ENCODE measurements at regions not wholly inside any gene's neighbourhood (a gene's known extent, or its start where the extent isn't known, plus 50 kb on each side); places are given as distances from the start of the nearest gene placed in this dataset.

DNA sequence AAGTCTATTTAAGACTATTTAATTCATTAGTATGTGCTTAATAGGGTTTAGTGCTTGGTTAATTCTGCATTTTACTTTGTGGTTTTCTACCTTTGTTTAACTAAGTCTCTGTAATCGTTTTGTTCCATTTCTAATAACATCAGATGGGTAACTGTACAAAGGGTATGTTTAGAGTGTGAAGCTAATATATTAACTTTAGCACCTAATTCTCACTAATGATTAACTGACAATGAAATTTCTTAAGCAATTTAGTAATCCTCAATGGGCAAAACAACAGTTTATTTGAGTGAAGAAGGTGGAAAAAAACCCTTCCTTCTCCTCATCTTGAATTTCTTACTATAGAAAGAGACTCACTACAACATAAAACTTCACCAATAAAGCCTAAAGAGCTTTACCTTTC, 448.1 kb upstream of the MIR17HG start:
- Histone ChIP-seq H3K4me1 (ENCODE audit: control insufficient read depth, insufficient read depth, low read length) (no peaks in the 10 kb centered on the region), H3K27me3 (ENCODE audit: control insufficient read depth, insufficient read depth, low read length) (no peaks in the 10 kb centered on the region), H3K36me3 (ENCODE audit: control insufficient read depth, insufficient read depth, low read length) (no peaks in the 10 kb centered on the region), H3K9me3 (ENCODE audit: control insufficient read depth, insufficient read depth, low read length) (no peaks in the 10 kb centered on the region), H3K4me3 (ENCODE audit: low read depth, low read length) (no peak overlapping the region), H3K9ac (ENCODE audit: low read depth, low read length) (no peak overlapping the region)

DNA sequence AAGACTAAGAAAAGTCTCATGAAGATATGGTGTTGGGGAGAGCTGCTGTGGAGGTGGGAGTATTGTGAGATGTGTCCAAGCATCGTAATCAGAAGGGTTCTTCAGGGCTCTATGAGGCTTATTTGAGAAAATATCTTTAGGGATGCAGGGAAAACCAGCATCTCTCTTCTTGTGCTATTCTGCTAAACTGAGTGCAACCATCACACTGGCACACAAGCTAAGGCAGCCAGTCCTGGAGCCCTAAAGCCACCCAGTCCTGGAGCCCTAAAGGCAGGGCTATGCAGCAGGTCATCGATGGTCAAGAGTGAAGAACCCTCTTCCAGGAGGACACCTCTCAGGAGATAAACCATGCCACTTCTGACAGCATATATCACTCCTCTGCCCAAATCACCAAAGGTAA, 445.2 kb upstream of the MIR17HG start:
- Histone ChIP-seq H3K9ac (ENCODE audit: low read depth, low read length) (no peak overlapping the region), H3K27me3 (ENCODE audit: control insufficient read depth, insufficient read depth, low read length) (no peaks in the 10 kb centered on the region), H3K4me1 (ENCODE audit: control insufficient read depth, insufficient read depth, low read length) (no peaks in the 10 kb centered on the region), H3K9me3 (ENCODE audit: control insufficient read depth, insufficient read depth, low read length) (no peaks in the 10 kb centered on the region), H3K36me3 (ENCODE audit: control insufficient read depth, insufficient read depth, low read length) (no peaks in the 10 kb centered on the region), H3K4me3 (ENCODE audit: low read depth, low read length) (no peak overlapping the region)

DNA sequence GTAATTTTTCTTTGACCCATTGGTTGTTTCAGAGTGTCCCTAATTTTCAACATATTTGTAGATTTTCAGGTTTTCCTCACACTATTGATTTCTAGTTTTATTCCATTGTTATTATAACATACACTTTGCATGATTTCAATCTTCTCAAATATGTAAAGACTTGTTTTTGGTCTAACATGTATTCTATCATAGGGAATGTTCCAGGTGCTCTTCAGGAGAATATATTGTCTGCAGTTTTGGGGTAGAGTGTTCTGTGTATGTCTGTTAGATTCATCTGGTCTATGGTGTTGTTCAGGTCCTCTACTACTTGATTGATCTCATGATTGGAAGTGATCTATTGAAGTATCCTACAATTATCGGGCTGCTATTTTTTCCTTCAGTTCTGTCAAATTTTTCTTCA, 440.9 kb upstream of the MIR17HG start:
- Histone ChIP-seq H3K4me1 (ENCODE audit: control insufficient read depth, insufficient read depth, low read length) (no peaks in the 10 kb centered on the region), H3K9me3 (ENCODE audit: control insufficient read depth, insufficient read depth, low read length) (no peaks in the 10 kb centered on the region), H3K27me3 (ENCODE audit: control insufficient read depth, insufficient read depth, low read length) (no peaks in the 10 kb centered on the region), H3K9ac (ENCODE audit: low read depth, low read length) (no peak overlapping the region), H3K36me3 (ENCODE audit: control insufficient read depth, insufficient read depth, low read length) (no peaks in the 10 kb centered on the region), H3K4me3 (ENCODE audit: low read depth, low read length) (no peak overlapping the region)

DNA sequence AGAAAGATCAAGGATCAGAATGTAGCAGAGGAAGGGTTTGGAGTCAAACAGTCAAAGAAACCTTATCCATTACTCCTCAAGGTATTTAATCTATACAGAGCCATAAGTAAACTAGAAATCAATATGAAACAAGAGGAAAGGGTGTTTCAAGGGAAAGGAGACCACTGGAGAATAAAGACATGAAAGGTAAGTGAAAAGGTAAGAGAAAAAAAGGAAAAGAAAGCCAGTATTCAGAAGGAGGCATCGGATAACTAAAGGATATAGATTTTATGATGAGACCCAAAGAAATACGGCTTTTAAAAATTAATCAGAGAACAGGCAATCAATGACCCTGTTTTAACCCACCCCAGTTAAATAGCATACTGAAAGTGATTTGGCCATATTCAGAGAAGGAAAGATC, 438.7 kb upstream of the MIR17HG start:
- no peak overlapping the region for H3K4me3 ChIP-seq (ENCODE audit: low read depth, low read length)

DNA sequence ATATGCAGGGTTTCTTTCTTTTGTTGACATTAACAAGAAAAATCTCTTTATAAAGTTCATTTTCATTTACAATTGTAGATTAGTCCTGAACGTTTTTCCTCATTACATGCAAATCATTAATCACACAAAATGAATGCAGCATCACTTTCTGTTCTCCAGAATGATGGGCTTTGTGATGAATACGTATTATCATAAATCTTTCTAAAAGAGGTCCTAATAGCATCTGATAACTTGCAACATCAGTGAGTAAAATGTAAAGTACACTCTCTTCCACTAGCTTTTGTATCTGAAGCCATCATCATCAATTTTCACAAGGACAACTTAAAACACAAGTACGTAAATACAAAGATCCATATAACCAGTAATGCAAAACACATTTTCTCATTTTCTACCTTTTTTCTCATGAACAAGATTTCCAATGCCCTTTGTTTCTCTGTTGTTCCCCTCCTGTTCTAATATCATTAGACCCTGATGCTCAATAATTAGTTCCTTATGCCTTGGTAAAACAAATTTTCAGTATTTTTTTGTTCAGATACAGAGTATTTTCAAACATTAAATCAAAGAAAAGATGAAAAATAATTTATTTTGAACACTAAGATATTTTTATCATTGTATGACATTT, 437.4 kb upstream of the MIR17HG start:
- Histone ChIP-seq H3K4me3 (ENCODE audit: low read depth, low read length) (no peak overlapping the region), H3K9me3 (ENCODE audit: control insufficient read depth, insufficient read depth, low read length) (no peaks in the 10 kb centered on the region), H3K27me3 (ENCODE audit: control insufficient read depth, insufficient read depth, low read length) (no peaks in the 10 kb centered on the region), H3K9ac (ENCODE audit: low read depth, low read length) (no peak overlapping the region), H3K36me3 (ENCODE audit: control insufficient read depth, insufficient read depth, low read length) (no peaks in the 10 kb centered on the region), H3K4me1 (ENCODE audit: control insufficient read depth, insufficient read depth, low read length) (no peaks in the 10 kb centered on the region)

More for the DNA sequence above, 438.7 kb upstream of the MIR17HG start:
- Histone ChIP-seq H3K9ac (ENCODE audit: low read depth, low read length) (no peak overlapping the region), H3K27me3 (ENCODE audit: control insufficient read depth, insufficient read depth, low read length) (no peaks in the 10 kb centered on the region), H3K9me3 (ENCODE audit: control insufficient read depth, insufficient read depth, low read length) (no peaks in the 10 kb centered on the region), H3K4me1 (ENCODE audit: control insufficient read depth, insufficient read depth, low read length) (no peaks in the 10 kb centered on the region), H3K36me3 (ENCODE audit: control insufficient read depth, insufficient read depth, low read length) (no peaks in the 10 kb centered on the region)

DNA sequence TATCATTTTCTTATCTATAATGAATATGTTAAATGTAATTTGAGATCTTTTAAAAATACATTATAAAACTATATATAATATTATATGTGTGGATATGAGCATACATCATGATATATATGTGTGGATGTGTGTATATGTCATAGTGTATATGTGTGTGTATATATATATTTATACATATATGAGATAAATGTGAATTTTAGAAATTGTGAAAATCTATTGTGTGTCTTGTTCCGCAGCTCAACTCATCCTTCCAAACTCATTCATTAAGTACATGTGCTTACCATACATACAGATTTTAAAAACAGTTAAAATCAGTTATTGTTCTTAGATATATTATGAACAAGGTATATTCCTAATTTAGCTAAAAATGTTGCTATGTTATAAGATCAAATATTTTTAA, 435.2 kb upstream of the MIR17HG start:
- Histone ChIP-seq H3K4me3 (ENCODE audit: low read depth, low read length) (no peak overlapping the region), H3K9me3 (ENCODE audit: control insufficient read depth, insufficient read depth, low read length) (no peaks in the 10 kb centered on the region), H3K27me3 (ENCODE audit: control insufficient read depth, insufficient read depth, low read length) (no peaks in the 10 kb centered on the region), H3K4me1 (ENCODE audit: control insufficient read depth, insufficient read depth, low read length) (no peaks in the 10 kb centered on the region), H3K9ac (ENCODE audit: low read depth, low read length) (no peak overlapping the region), H3K36me3 (ENCODE audit: control insufficient read depth, insufficient read depth, low read length) (no peaks in the 10 kb centered on the region)

DNA sequence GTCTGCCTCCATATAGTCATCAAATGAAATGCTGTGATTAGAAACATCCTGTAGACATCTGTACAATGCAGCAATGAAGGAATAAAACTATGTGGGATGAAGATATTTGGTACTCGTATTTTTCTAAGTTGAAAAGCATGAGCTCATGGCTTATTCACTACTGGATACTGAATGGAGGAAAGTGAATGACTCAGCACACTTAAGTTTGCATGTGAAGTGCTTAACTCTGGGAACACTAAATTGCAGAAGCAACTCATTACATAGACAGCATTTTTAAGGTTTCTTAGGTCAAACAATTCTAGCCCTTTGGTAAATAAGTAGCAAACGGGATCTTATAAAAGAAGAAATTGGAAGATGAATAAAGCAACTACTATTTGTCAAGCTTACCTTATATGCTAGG, 429.0 kb upstream of the MIR17HG start:
- Histone ChIP-seq H3K9ac (ENCODE audit: low read depth, low read length) (no peak overlapping the region), H3K27me3 (ENCODE audit: control insufficient read depth, insufficient read depth, low read length) (no peaks in the 10 kb centered on the region), H3K36me3 (ENCODE audit: control insufficient read depth, insufficient read depth, low read length) (no peaks in the 10 kb centered on the region), H3K4me3 (ENCODE audit: low read depth, low read length) (no peak overlapping the region), H3K4me1 (ENCODE audit: control insufficient read depth, insufficient read depth, low read length) (no peaks in the 10 kb centered on the region), H3K9me3 (ENCODE audit: control insufficient read depth, insufficient read depth, low read length) (no peaks in the 10 kb centered on the region)

DNA sequence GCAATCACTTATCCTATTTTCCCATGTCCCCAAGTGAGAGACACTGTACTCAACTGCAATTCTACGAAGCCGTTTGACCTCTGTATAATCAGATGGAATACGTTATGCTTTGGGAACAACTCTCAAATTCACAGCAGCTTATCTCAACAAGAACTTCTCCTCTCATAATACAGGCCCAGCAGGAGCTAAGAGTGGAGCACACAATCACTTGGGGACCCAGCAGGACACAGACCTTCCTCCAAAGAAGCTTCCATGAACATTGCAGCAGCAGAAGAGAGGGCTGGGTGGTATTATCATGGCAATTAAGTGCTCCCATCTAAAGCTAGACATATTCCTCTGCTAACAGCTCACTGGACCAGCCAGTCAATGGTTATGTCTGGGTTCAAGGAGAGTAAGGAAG, 428.3 kb upstream of the MIR17HG start:
- H3K9me3 ChIP-seq (ENCODE audit: control insufficient read depth, insufficient read depth, low read length): no peaks in the 10 kb centered on the region
- no peaks in the 10 kb centered on the region for H3K36me3 ChIP-seq (ENCODE audit: control insufficient read depth, insufficient read depth, low read length)
- no peak overlapping the region for H3K4me3 ChIP-seq (ENCODE audit: low read depth, low read length)
- no peaks in the 10 kb centered on the region for H3K4me1 ChIP-seq (ENCODE audit: control insufficient read depth, insufficient read depth, low read length)
- H3K27me3 ChIP-seq (ENCODE audit: control insufficient read depth, insufficient read depth, low read length): no peaks in the 10 kb centered on the region
- no peak overlapping the region for H3K9ac ChIP-seq (ENCODE audit: low read depth, low read length)

DNA sequence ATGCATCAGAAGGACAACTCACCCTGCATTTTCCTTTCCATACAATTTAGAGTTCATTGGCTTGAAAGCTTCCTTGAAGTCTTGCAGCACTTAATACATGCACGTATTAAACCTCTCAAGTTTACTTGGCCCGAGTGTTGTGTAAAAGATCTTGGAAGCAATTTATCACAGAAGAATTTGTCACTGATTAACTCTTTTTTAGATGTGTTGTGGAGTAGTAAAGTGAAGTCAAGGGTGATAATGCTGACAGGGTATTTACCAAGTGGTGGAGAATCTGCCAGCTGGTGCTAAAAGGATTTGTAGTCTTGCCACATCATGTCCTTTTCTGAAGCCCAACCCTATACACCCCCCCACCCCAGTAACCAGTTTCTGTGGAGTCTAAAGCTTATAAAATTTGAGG, 421.0 kb upstream of the MIR17HG start:
- Histone ChIP-seq H3K9ac (ENCODE audit: low read depth, low read length) (no peak overlapping the region), H3K27me3 (ENCODE audit: control insufficient read depth, insufficient read depth, low read length) (no peaks in the 10 kb centered on the region), H3K4me1 (ENCODE audit: control insufficient read depth, insufficient read depth, low read length) (no peaks in the 10 kb centered on the region), H3K9me3 (ENCODE audit: control insufficient read depth, insufficient read depth, low read length) (no peaks in the 10 kb centered on the region), H3K4me3 (ENCODE audit: low read depth, low read length) (no peak overlapping the region), H3K36me3 (ENCODE audit: control insufficient read depth, insufficient read depth, low read length) (no peaks in the 10 kb centered on the region)

DNA sequence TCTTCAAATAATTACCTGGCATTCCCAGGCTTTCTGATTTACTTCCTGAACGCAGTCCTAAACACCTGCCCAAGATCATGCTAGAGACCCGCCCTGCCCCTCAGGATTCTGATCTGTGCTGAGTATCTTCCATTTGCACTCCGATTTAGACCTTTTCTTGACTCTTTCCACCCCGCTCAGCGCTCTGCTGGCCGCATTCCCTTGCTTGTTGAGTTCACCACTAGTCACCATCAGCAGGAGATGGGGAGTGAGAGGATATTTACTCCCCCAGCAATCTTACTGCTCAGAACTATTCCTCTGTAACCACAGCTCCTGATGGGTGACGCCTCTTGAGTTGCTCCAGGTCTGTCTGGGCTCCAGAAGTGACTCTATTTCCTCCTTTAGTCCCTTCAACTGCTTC, 419.4 kb upstream of the MIR17HG start:
- Histone ChIP-seq H3K9me3 (ENCODE audit: control insufficient read depth, insufficient read depth, low read length) (no peaks in the 10 kb centered on the region), H3K9ac (ENCODE audit: low read depth, low read length) (no peak overlapping the region), H3K4me3 (ENCODE audit: low read depth, low read length) (no peak overlapping the region), H3K36me3 (ENCODE audit: control insufficient read depth, insufficient read depth, low read length) (no peaks in the 10 kb centered on the region), H3K27me3 (ENCODE audit: control insufficient read depth, insufficient read depth, low read length) (no peaks in the 10 kb centered on the region), H3K4me1 (ENCODE audit: control insufficient read depth, insufficient read depth, low read length) (no peaks in the 10 kb centered on the region)

DNA sequence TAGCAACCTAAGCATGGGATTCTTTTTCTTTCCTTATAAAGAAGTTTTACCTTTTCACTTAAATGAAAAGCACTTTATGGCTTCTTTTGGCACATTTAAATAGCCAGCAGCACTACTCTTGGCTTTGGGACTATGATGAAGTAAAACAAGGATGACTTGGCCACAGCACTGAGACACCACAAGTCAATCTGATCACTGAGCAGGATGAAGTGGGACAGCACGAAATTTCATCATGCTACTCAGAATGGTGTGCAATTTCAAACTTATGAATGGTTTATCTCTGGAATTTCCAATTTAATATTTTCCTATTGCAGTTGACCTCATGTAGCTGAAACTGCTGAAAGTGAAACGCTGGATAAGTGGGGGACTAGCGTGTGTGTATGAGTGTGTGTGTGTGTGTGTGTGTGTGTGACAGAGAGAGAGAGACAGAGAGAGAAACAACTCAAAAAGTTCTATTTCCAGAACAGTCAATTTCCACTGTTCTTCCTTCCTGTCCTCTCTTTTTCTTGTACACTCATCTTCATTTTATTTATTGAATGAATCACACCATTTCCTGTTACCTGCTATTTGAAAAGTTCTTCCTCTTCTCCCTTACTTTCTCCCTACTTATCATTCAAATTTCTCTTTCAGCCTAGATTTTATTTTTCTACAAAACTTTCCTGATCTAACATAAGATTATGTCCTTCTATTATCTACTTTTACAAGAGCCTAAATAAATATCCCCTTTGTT, 414.2 kb upstream of the MIR17HG start:
- no peak overlapping the region for H3K4me3 ChIP-seq (ENCODE audit: low read depth, low read length)
- no peaks in the 10 kb centered on the region for H3K27me3 ChIP-seq (ENCODE audit: control insufficient read depth, insufficient read depth, low read length)
- no peak overlapping the region for H3K9ac ChIP-seq (ENCODE audit: low read depth, low read length)
- H3K9me3 ChIP-seq (ENCODE audit: control insufficient read depth, insufficient read depth, low read length): no peaks in the 10 kb centered on the region
- no peaks in the 10 kb centered on the region for H3K36me3 ChIP-seq (ENCODE audit: control insufficient read depth, insufficient read depth, low read length)
- H3K4me1 ChIP-seq (ENCODE audit: control insufficient read depth, insufficient read depth, low read length): no peaks in the 10 kb centered on the region

DNA sequence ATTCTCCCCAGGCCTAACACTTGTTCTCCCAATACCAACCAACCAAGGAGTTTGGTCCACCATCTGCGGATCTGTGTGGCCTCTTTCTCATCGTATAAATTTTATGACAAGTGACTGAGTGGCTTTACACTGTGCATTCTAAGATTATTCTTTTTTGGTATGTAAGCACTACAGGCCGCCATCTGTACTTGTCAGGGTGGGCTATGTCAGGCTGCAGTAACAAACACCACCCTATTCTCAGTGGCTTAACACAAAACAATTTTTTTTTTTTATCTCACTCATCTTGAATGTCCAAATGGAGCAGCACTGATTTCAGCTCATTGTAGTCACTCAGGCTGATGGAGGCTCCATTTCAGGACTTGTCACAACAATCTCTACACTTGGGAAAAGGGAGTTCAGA, 412.7 kb upstream of the MIR17HG start:
- Histone ChIP-seq H3K4me3 (ENCODE audit: low read depth, low read length) (no peak overlapping the region), H3K27me3 (ENCODE audit: control insufficient read depth, insufficient read depth, low read length) (no peaks in the 10 kb centered on the region), H3K36me3 (ENCODE audit: control insufficient read depth, insufficient read depth, low read length) (no peaks in the 10 kb centered on the region), H3K9me3 (ENCODE audit: control insufficient read depth, insufficient read depth, low read length) (no peaks in the 10 kb centered on the region), H3K4me1 (ENCODE audit: control insufficient read depth, insufficient read depth, low read length) (no peaks in the 10 kb centered on the region), H3K9ac (ENCODE audit: low read depth, low read length) (no peak overlapping the region)
